Esophagus squamous epithelium (tissue), 4 donors: ENCODE measurements at regions not wholly inside any gene's neighbourhood (a gene's known extent, or its start where the extent isn't known, plus 50 kb on each side); places are given as distances from the start of the nearest gene placed in this dataset.

Experiments
- CTCF ChIP-seq, 6 experiments: fragments of 450-650 bp in 4 of 6; fragments of 200-600 bp in 2 of 6; sonication (generic) in 2 of 6; IDR thresholded peaks; one replicate each; pipeline ENCODE4 v1.5.1; 2016 to 2019; ENCODE audit warnings: antibody characterized with exemption in 6 of 6, mild to moderate bottlenecking in 4 of 6, moderate library complexity in 4 of 6
- POLR2A ChIP-seq, 4 donors: fragments of 450-650 bp; IDR thresholded peaks; one replicate each; pipeline ENCODE4 v1.6.1; 2017; ENCODE audit warnings: antibody characterized with exemption in 4 of 4, mild to moderate bottlenecking in 4 of 4, moderate library complexity in 3 of 4

GRCh38 chr16:86828202-86828601 is 249.9 kb downstream of the FOXL1 start:
- TF ChIP-seq POLR2A (IDR thresholded peaks at IDR 0.05) (no peak), CTCF (IDR thresholded peaks at IDR 0.05) (no peak)
